Smooth muscle cell (in vitro differentiated cells): ENCODE measurements at regions not wholly inside any gene's neighbourhood (a gene's known extent, or its start where the extent isn't known, plus 50 kb on each side); places are given as distances from the start of the nearest gene placed in this dataset.

Experiments used
- DNase-seq: peaks from one replicate; lab custom pipeline; 2025; ENCODE audit not compliant: unreplicated experiment; lab: John Stamatoyannopoulos, UW
- H2AFZ ChIP-seq: fragments of 200-600 bp; sonication (generic); 2 replicates; pipeline ENCODE4 v1.6.0; 2016; ENCODE audit warnings: antibody characterized with exemption, low read depth, mild to moderate bottlenecking
- H3F3A ChIP-seq: fragments of 200-600 bp; sonication (generic); 2 replicates; pipeline ENCODE4 v1.6.0; 2017; ENCODE audit warnings: antibody characterized with exemption, low read depth
- H3K27ac ChIP-seq: fragments of 200-600 bp; sonication (generic); 2 replicates; pipeline ENCODE4 v1.5.1; 2016; ENCODE audit warnings: low read depth, mild to moderate bottlenecking
- H3K27me3 ChIP-seq: fragments of 200-600 bp; sonication (generic); 2 replicates; pipeline ENCODE4 v1.6.1; 2016; ENCODE audit warnings: low read depth, mild to moderate bottlenecking
- H3K36me3 ChIP-seq: fragments of 200-600 bp; sonication (generic); 2 replicates; pipeline ENCODE4 v1.5.1; 2016; ENCODE audit warnings: low read depth
- H3K4me1 ChIP-seq: fragments of 200-600 bp; sonication (generic); 2 replicates; pipeline ENCODE4 v1.5.1; 2016; ENCODE audit warnings: low read depth
- H3K4me2 ChIP-seq: fragments of 200-600 bp; sonication (generic); 2 replicates; pipeline ENCODE4 v1.6.0; 2016; ENCODE audit warnings: mild to moderate bottlenecking
- H3K4me3 ChIP-seq: fragments of 200-600 bp; sonication (generic); 2 replicates; pipeline ENCODE4 v1.5.1; 2016; ENCODE audit warnings: mild to moderate bottlenecking
- H3K79me2 ChIP-seq: fragments of 200-600 bp; sonication (generic); 2 replicates; pipeline ENCODE4 v1.6.0; 2016; ENCODE audit warnings: low read depth, mild to moderate bottlenecking
- H3K9ac ChIP-seq: fragments of 200-600 bp; sonication (generic); 2 replicates; pipeline ENCODE4 v1.6.0; 2016; ENCODE audit warnings: low read depth
- H3K9me3 ChIP-seq: fragments of 200-600 bp; sonication (generic); replicated peaks from 2 replicates; pipeline ENCODE4 v1.5.1; 2016; ENCODE audit warnings: low read depth
- H4K20me1 ChIP-seq: fragments of 200-600 bp; sonication (generic); 2 replicates; pipeline ENCODE4 v1.6.0; 2016; ENCODE audit warnings: low read depth
- WGBS: methylation state at CpG from one replicate; pipeline ENCODE4 v1.1.7; 2016; ENCODE audit warnings: low lambda C conversion rate; 5-methylcytosine and 5-hydroxymethylcytosine counted together
- TF ChIP-seq, protein P1 (sequence below): fragments of 200-600 bp; sonication (generic); IDR thresholded peaks from 2 replicates; pipeline ENCODE4 v1.5.1; 2017; ENCODE audit warnings: borderline replicate concordance, mild to moderate bottlenecking, antibody characterized with exemption; ENCODE audit not compliant: insufficient read depth, poor library complexity, severe bottlenecking

DNA sequence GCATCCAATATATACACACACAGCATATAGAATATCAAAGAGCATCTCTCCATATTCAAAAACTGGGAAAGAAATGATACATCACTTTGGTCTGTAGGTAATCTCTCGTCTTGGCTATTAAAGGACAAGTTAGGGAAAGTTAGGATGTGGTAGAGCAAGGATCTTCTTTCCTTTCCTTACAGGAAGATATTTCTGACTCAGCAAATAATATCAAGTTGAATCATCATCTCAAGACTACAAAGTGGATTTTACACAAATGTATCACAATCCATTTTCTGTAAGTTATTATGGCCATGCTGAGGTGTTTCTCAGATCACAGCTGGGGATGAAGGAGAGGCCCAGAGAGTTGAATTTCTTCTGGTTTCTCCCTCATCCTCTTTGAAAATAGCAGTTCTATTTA is 651.7 kb upstream of the CCNG1 start:
- H4K20me1 ChIP-seq, result no peaks in the 10 kb centered on the region
- no peaks in the 10 kb centered on the region for H3K36me3 ChIP-seq
- H2AFZ ChIP-seq, result no peak overlapping the region
- H3K4me1 ChIP-seq, result no peaks in the 10 kb centered on the region
- no peak for DNase-seq
- no peaks in the 10 kb centered on the region for H3K9me3 ChIP-seq
- no peaks in the 10 kb centered on the region for H3F3A ChIP-seq
- H3K9ac ChIP-seq, result no peak overlapping the region
- H3K27me3 ChIP-seq, result no peaks in the 10 kb centered on the region
- WGBS, result 82% methylated on average over 1 of the region's 1 CpG
- TF ChIP-seq, protein P1, sequence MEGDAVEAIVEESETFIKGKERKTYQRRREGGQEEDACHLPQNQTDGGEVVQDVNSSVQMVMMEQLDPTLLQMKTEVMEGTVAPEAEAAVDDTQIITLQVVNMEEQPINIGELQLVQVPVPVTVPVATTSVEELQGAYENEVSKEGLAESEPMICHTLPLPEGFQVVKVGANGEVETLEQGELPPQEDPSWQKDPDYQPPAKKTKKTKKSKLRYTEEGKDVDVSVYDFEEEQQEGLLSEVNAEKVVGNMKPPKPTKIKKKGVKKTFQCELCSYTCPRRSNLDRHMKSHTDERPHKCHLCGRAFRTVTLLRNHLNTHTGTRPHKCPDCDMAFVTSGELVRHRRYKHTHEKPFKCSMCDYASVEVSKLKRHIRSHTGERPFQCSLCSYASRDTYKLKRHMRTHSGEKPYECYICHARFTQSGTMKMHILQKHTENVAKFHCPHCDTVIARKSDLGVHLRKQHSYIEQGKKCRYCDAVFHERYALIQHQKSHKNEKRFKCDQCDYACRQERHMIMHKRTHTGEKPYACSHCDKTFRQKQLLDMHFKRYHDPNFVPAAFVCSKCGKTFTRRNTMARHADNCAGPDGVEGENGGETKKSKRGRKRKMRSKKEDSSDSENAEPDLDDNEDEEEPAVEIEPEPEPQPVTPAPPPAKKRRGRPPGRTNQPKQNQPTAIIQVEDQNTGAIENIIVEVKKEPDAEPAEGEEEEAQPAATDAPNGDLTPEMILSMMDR, result no peak
- no peak overlapping the region for H3K27ac ChIP-seq
- no peak overlapping the region for H3K4me2 ChIP-seq
- no peak overlapping the region for H3K4me3 ChIP-seq
- no peaks in the 10 kb centered on the region for H3K79me2 ChIP-seq

DNA sequence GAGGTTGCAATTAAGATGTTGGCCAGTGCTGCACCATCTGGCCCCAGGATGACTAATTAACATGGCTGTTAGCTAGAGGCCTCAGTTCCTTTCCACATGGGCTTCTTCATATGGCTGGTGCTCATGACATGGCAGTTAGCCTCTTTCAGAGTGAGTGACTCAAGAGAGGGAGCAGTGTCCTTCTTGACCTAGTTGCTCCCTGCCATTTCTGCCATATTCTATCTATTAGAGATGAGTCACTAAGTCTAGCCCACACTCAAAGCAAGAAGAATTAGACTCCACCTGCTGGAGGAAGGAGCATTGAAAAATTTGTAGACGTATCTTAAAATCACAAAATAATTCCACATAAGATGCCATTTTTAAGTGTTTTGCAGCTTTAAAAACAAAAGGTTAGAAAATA is 651.2 kb upstream of the CCNG1 start:
- no peak overlapping the region for H2AFZ ChIP-seq
- H3K9me3 ChIP-seq, result no peaks in the 10 kb centered on the region
- no peaks in the 10 kb centered on the region for H3F3A ChIP-seq
- no peaks in the 10 kb centered on the region for H3K27me3 ChIP-seq
- H3K9ac ChIP-seq, result no peak overlapping the region
- no peak for DNase-seq
- no peaks in the 10 kb centered on the region for H3K4me1 ChIP-seq
- H4K20me1 ChIP-seq, result no peaks in the 10 kb centered on the region
- H3K36me3 ChIP-seq, result no peaks in the 10 kb centered on the region
- no peak overlapping the region for H3K4me2 ChIP-seq
- no peak overlapping the region for H3K4me3 ChIP-seq
- no peaks in the 10 kb centered on the region for H3K79me2 ChIP-seq
- TF ChIP-seq, protein P1, result no peak
- no peak overlapping the region for H3K27ac ChIP-seq
- 84% methylated on average over 1 of the region's 1 CpG for WGBS

DNA sequence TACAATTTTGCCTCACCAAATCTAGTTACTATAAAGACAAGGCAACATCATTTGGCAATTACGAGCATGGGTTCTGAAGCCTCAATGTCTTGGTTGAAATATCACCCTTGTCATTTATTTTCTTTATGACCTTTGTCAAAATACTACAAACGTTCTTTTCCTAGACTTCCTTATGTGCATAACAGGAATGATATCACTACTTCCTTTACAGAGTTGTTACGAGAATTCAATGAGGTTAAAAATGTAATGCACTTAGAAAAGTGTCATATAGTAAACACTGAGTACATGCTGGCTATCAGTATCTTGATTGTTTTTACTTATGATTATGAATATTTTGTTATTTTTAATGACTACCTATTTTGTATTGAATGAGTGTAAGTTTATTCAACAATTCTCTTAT is 640.9 kb upstream of the CCNG1 start:
- no peaks in the 10 kb centered on the region for H3K9me3 ChIP-seq
- WGBS, result 83% methylated on average over 3 of the region's 3 CpGs
- H3K4me2 ChIP-seq, result no peak overlapping the region
- no peaks in the 10 kb centered on the region for H3K4me1 ChIP-seq
- no peak overlapping the region for H3K9ac ChIP-seq
- H3K36me3 ChIP-seq, result no peaks in the 10 kb centered on the region
- H4K20me1 ChIP-seq, result no peaks in the 10 kb centered on the region
- no peak overlapping the region for H3K4me3 ChIP-seq
- H3F3A ChIP-seq, result no peaks in the 10 kb centered on the region
- no peaks in the 10 kb centered on the region for H3K79me2 ChIP-seq
- H3K27ac ChIP-seq, result no peak overlapping the region
- H3K27me3 ChIP-seq, result no peaks in the 10 kb centered on the region
- H2AFZ ChIP-seq, result no peak overlapping the region
- DNase-seq, result no peak
- TF ChIP-seq, protein P1, result no peak

DNA sequence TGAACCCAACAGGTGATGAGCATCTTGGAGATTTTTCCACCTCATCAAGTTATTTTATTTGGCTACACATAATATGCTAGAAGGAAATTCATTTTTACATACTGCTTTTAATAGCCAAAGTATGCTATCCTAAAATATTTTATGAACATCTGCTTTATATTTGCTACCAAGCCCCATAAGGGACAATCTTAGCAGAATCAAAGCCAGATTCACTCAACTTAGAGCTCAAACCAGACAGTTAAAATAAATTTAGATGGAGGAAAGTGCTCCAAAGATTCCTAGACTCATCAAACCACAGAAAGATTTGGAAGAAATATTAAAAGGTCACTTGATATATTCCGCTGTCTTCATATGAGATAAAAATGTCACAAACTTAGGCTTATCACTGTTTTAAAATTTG is 637.1 kb upstream of the CCNG1 start:
- H3K9me3 ChIP-seq, result no peaks in the 10 kb centered on the region
- H3K4me1 ChIP-seq, result no peaks in the 10 kb centered on the region
- TF ChIP-seq, protein P1, result no peak
- H2AFZ ChIP-seq, result no peak overlapping the region
- no peaks in the 10 kb centered on the region for H3K36me3 ChIP-seq
- H3K27me3 ChIP-seq, result no peaks in the 10 kb centered on the region
- no peaks in the 10 kb centered on the region for H3F3A ChIP-seq
- no peak overlapping the region for H3K4me2 ChIP-seq
- WGBS, result 87% methylated on average over 1 of the region's 1 CpG
- H3K27ac ChIP-seq, result no peak overlapping the region
- no peak overlapping the region for H3K9ac ChIP-seq
- no peaks in the 10 kb centered on the region for H3K79me2 ChIP-seq
- H4K20me1 ChIP-seq, result no peaks in the 10 kb centered on the region
- DNase-seq, result no peak
- H3K4me3 ChIP-seq, result no peak overlapping the region
